SH-SY5Y (cell line): ENCODE measurements at regions not wholly inside any gene's neighbourhood (a gene's known extent, or its start where the extent isn't known, plus 50 kb on each side); places are given as distances from the start of the nearest gene placed in this dataset.

Source experiments
- GATA2 ChIP-seq: IDR thresholded peaks from 2 replicates; pipeline ENCODE4 v1.6.1; 2011; ENCODE audit warnings: mild to moderate bottlenecking, low read depth, low read length
- GATA3 ChIP-seq: IDR thresholded peaks from 2 replicates; pipeline ENCODE4 v1.6.1; 2011; ENCODE audit warnings: low read depth, mild to moderate bottlenecking, low read length, moderate library complexity

DNA sequence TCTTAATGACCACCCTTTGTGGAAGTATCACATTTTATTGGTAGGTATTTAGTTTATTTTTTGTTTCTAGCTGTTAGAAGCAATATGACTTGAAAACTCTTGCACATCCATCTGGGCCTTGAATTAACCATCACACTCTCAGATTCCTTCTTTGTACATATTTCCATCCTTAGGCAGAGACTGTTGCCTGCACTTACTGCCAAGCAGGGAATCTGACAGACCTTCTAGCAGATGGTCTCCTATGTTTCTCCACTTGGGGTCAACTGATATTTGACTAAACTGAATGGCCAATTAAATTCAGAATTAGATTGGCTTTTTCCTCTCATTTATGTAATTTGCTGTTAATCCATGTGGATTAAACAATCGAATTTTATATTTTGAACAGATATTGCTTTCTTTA lies 324.9 kb upstream of the TGFBR2 start:
- TF ChIP-seq GATA3: no peak
- no peak for TF ChIP-seq GATA2
